Keratinocyte (primary cell): ENCODE measurements at regions not wholly inside any gene's neighbourhood (a gene's known extent, or its start where the extent isn't known, plus 50 kb on each side); places are given as distances from the start of the nearest gene placed in this dataset.
"Not testable (repeated sequence)": the region's sequence is repeated elsewhere in the genome, so short reads cannot be mapped to it uniquely, and the experiment has no call there.

Experiments
- DNase-seq: peaks from one replicate; pipeline ENCODE4 v3.0.0-alpha.2; 2011; ENCODE audit warnings: low read depth, missing footprints, low spot score
- FAIRE-seq: peaks from 2 replicates; lab custom pipeline; 2011; peaks lifted over from hg19 to GRCh38; lab: Jason Lieb, UNC
- H2AFZ ChIP-seq: 2 replicates; pipeline ENCODE4 v1.6.0; 2012; ENCODE audit warnings: low read length, control low read depth, inconsistent platforms; ENCODE audit not compliant: control insufficient read depth
- H3K27ac ChIP-seq: 2 replicates; pipeline ENCODE4 v1.5.1; 2011; ENCODE audit warnings: low read length; ENCODE audit not compliant: control insufficient read depth, insufficient read depth
- H3K27me3 ChIP-seq: 3 replicates; pipeline ENCODE4 v1.6.0; 2011; ENCODE audit warnings: low read length; ENCODE audit not compliant: control insufficient read depth, insufficient read depth; ENCODE audit errors: extremely low read depth
- H3K36me3 ChIP-seq, 2 experiments: 2 replicates in 1 of 2; 3 replicates in 1 of 2; pipeline ENCODE4 v1.5.1; 2011; ENCODE audit warnings: low read length in 2 of 2, mild to moderate bottlenecking in 1 of 2; ENCODE audit not compliant: control insufficient read depth in 2 of 2, insufficient read depth in 2 of 2; ENCODE audit errors: extremely low read depth in 1 of 2
- H3K4me1 ChIP-seq: 3 replicates; pipeline ENCODE4 v1.5.1; 2011; ENCODE audit warnings: low read length; ENCODE audit not compliant: control insufficient read depth, insufficient read depth; ENCODE audit errors: extremely low read depth
- H3K4me2 ChIP-seq: 3 replicates; pipeline ENCODE4 v1.6.0; 2011; ENCODE audit warnings: low read depth, low read length; ENCODE audit not compliant: control insufficient read depth, insufficient read depth; ENCODE audit errors: extremely low read depth
- H3K4me3 ChIP-seq, 3 experiments: fragments of 200-600 bp in 1 of 3; sonication (generic) in 1 of 3; 2 replicates in 2 of 3; 3 replicates in 1 of 3; pipeline ENCODE4 v1.5.1; 2011 to 2016; ENCODE audit warnings: low read length in 3 of 3, mild to moderate bottlenecking in 3 of 3, control low read depth in 2 of 3, inconsistent platforms in 1 of 3, low read depth in 1 of 3, mixed read lengths in 1 of 3, mixed run types in 1 of 3, moderate library complexity in 1 of 3; ENCODE audit not compliant: control insufficient read depth in 2 of 3, insufficient read depth in 2 of 3; ENCODE audit errors: extremely low read depth in 1 of 3
- H3K79me2 ChIP-seq: 2 replicates; pipeline ENCODE4 v1.6.0; 2012; ENCODE audit warnings: low read length; ENCODE audit not compliant: control insufficient read depth, insufficient read depth
- H3K9ac ChIP-seq: 3 replicates; pipeline ENCODE4 v1.6.0; 2011; ENCODE audit warnings: low read length; ENCODE audit not compliant: control insufficient read depth, insufficient read depth; ENCODE audit errors: extremely low read depth
- H3K9me1 ChIP-seq: 3 replicates; pipeline ENCODE4 v1.6.0; 2011; ENCODE audit warnings: low read length; ENCODE audit not compliant: control insufficient read depth, insufficient read depth; ENCODE audit errors: extremely low read depth
- H3K9me3 ChIP-seq: 2 replicates; pipeline ENCODE4 v1.5.1; 2012; ENCODE audit warnings: low read depth, low read length; ENCODE audit not compliant: control insufficient read depth
- H4K20me1 ChIP-seq: 3 replicates; pipeline ENCODE4 v1.6.0; 2011; ENCODE audit warnings: low read length; ENCODE audit not compliant: control insufficient read depth, insufficient read depth; ENCODE audit errors: extremely low read depth
- dilution Hi-C: fragments of 300-500 bp; cut with MboI; formaldehyde crosslinking; loops from one replicate; pipeline ENCODE4 v1.7.0; 2020; ENCODE audit warnings: low sequenced_read_pairs; ENCODE audit not compliant: extremely low pct_ligation_motif_present

DNA sequence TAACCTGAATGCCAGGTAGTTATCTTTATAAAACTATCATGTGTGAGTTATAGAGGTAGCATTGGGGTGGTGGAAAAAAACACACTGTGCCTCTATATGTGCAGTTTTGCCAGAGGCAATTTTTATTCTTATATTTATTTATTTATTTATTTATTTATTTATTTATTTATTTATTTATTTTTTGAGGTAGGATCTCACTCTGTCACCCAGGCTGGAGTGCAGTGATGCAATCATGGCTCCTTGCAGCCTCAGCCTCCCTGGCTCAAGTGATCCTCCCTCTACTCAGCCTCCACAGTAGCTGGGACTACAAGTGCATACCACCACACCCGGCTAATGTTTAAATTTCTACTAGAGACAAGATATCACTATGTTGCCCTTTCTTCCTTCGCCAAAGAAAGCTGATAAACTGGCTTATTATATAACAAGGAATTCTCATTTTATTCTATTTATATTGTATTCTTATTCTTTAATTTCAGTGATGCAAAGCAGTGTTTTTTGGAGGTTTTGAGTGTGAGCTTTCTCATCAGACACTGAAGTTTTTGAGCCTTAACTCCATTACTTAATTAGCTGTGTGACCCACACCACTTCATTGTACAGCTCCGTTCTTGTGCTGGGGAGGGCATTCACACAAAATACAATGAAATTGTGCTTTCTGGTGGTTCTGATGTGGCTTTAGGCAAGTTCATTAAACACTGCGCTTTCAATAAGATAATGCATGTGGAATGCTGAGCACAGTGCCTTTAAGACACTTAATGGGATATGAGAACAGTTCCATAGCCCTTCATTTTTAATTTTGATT is 102.9 kb upstream of the TPTE start:
- H3K4me3 ChIP-seq, H2AFZ ChIP-seq, H4K20me1 ChIP-seq, H3K4me2 ChIP-seq, H3K36me3 ChIP-seq, H3K4me1 ChIP-seq, H3K9me1 ChIP-seq, dilution Hi-C loops, H3K27me3 ChIP-seq, H3K79me2 ChIP-seq, H3K27ac ChIP-seq, FAIRE-seq, DNase-seq, H3K9ac ChIP-seq: not testable (repeated sequence)
- H3K9me3 ChIP-seq: peaks cover 51% of the 10 kb centered on the region

DNA sequence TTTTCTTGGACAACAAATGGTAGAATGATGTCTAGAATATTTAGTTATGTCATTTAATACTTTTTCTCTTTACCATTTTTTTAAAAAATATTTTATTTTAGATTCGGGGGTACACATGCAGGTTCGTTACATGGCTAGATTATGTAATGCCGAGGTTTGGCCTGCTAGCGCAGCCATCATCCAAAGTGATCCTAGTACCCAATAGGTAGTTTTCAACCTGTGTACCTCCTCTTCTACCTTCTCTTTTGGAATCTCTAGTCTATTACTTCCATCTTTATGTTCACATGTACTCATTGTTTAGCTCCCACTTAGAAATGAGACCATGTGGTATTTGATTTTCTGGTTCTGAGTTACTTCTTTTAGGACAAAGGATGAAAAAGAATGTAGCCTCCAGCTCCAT is 100.2 kb upstream of the TPTE start:
- H3K79me2 ChIP-seq, H3K9ac ChIP-seq, H3K4me1 ChIP-seq, H2AFZ ChIP-seq, H3K4me3 ChIP-seq, DNase-seq, H3K4me2 ChIP-seq, dilution Hi-C loops, H3K9me1 ChIP-seq, H4K20me1 ChIP-seq, H3K27me3 ChIP-seq, H3K36me3 ChIP-seq, FAIRE-seq, H3K27ac ChIP-seq: not testable (repeated sequence)
- H3K9me3 ChIP-seq: peaks cover 49% of the 10 kb centered on the region

DNA sequence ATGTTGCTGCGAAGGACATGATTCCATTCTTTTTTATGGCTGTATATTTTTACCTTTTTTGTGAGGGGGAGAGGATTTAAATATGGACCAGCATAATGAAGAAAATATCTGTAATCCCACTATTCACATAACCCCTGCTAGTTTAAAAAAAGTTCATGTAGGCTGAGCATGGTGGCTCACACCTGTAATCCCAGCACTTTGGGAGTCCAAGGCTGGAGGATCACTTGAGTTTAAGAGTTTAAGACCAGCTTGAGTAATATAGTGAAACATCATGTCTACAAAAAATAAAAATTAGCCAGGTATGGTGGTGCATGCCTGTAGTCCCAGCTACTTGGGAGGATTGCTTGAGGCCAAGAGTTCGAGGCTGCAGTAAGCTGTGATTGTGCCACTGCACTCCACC is 99.8 kb upstream of the TPTE start:
- H2AFZ ChIP-seq, H3K9ac ChIP-seq, H3K4me2 ChIP-seq, FAIRE-seq, DNase-seq, H3K27me3 ChIP-seq, H3K4me3 ChIP-seq, dilution Hi-C loops, H3K4me1 ChIP-seq, H3K79me2 ChIP-seq, H4K20me1 ChIP-seq, H3K36me3 ChIP-seq, H3K27ac ChIP-seq, H3K9me1 ChIP-seq: not testable (repeated sequence)
- peaks cover 47% of the 10 kb centered on the region for H3K9me3 ChIP-seq

DNA sequence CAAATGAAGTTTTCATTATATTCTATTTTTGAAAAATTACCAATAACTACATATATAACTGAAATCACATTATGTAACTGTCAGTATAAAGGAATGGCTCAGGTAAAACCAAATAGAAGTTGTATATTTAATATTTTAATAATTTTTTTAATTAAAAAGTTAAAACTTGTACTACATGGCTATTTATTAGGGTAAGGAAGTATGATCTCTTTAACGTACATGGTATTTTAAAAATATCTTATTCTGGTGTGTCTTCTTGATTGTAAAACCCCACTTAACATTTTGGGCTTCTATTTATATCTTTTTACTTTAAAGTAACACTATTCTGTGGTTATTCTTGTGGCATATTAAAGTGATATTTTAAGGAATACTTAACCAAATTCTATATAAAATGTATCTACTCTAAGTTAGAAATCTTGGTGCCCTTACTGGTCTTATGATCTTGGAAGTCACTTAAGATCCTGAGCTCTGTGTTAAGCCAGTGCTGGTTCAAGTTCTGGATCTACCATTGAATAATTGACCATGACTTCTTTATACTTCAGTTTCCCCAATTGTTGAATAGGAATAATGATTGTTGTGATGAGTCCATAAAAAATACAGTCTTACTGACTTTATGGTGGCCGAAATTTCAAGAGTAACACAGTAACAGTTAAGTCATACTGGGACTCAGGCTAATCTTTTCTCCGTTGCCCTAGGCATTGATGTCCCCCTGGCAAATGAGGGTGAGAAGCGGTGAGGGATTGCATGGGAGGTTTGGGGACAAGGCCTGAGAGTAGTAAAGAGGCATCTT is 97.1 kb upstream of the TPTE start:
- H3K9me1 ChIP-seq, H3K4me1 ChIP-seq, H3K79me2 ChIP-seq, H3K4me3 ChIP-seq, H3K27ac ChIP-seq, DNase-seq, FAIRE-seq, H3K9ac ChIP-seq, H2AFZ ChIP-seq, H3K27me3 ChIP-seq, H3K36me3 ChIP-seq, dilution Hi-C loops, H3K4me2 ChIP-seq, H4K20me1 ChIP-seq: not testable (repeated sequence)
- H3K9me3 ChIP-seq: peaks cover 49% of the 10 kb centered on the region

DNA sequence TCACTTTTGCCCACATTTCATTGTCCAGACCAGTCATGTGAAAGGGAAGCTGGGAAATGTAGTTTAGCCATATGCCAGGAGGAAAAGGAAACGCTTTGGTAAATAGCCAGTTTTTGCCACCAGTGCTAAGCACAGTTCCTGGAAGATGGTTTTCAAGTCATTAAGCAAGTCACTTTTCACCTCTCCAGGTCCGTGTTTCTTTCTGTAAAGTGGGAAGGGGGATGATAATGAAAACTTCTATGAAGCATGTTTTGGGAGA is 96.6 kb upstream of the TPTE start:
- H3K27me3 ChIP-seq, FAIRE-seq, DNase-seq, H2AFZ ChIP-seq, H3K27ac ChIP-seq, H3K4me3 ChIP-seq, dilution Hi-C loops, H3K79me2 ChIP-seq, H4K20me1 ChIP-seq, H3K4me2 ChIP-seq, H3K9ac ChIP-seq, H3K36me3 ChIP-seq, H3K9me1 ChIP-seq, H3K4me1 ChIP-seq: not testable (repeated sequence)
- H3K9me3 ChIP-seq: peaks cover 45% of the 10 kb centered on the region
